NB4 (cell line): ENCODE measurements at regions not wholly inside any gene's neighbourhood (a gene's known extent, or its start where the extent isn't known, plus 50 kb on each side); places are given as distances from the start of the nearest gene placed in this dataset.

Experiments
- POLR2A ChIP-seq: IDR thresholded peaks from 2 replicates; pipeline ENCODE4 v1.6.1; 2011; ENCODE audit warnings: mild to moderate bottlenecking; ENCODE audit not compliant: insufficient read length; ENCODE audit errors: extremely low read depth
- TF ChIP-seq, protein P1 (sequence below): IDR thresholded peaks from one replicate; pipeline ENCODE4 v1.5.1; 2012; ENCODE audit warnings: low read depth, low read length

DNA sequence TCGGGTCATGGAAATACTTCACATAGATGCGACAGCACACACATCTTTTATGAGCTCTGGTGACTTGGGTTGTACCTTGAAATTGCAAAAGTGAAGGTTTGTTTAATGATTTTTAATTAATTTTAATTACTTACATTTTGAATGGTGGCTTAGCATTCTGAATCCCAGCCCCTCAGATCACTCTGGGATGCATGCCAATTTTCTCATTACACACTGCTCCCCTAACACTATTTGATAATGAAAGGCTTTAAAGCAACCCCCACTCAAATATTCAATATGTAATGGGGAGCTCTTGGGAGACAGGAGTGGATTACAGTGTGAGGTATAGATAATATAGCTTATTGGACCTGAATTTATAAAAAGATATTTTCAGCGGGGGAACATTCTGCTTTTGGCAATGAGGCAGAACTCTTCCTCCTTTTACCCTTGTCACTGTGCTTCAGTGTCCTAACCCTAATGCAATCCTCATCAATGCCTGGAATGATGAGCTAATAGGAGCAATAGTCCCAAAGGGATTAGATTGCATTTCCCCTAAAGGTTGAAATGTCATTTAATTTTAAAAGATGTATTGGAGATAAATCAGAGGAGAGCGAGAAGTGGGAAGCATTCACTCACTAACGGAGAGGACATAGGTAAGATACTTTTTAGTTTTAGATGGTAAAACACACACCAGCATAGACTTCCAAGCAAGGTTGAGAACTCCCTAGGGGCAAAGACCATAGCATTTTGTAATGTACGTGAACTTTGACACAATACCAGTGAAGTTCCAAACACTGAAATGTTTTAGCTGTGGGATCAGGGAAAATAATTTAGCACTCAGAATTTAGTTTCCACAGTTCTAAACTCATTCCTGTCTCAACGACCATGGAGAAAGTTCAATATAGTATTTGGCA lies 384.1 kb upstream of the PLXNA2 start:
- TF ChIP-seq POLR2A, result no peak
- TF ChIP-seq, protein P1, sequence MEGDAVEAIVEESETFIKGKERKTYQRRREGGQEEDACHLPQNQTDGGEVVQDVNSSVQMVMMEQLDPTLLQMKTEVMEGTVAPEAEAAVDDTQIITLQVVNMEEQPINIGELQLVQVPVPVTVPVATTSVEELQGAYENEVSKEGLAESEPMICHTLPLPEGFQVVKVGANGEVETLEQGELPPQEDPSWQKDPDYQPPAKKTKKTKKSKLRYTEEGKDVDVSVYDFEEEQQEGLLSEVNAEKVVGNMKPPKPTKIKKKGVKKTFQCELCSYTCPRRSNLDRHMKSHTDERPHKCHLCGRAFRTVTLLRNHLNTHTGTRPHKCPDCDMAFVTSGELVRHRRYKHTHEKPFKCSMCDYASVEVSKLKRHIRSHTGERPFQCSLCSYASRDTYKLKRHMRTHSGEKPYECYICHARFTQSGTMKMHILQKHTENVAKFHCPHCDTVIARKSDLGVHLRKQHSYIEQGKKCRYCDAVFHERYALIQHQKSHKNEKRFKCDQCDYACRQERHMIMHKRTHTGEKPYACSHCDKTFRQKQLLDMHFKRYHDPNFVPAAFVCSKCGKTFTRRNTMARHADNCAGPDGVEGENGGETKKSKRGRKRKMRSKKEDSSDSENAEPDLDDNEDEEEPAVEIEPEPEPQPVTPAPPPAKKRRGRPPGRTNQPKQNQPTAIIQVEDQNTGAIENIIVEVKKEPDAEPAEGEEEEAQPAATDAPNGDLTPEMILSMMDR, result no peak
